Testis (tissue), 2 donors: ENCODE measurements at regions not wholly inside any gene's neighbourhood (a gene's known extent, or its start where the extent isn't known, plus 50 kb on each side); places are given as distances from the start of the nearest gene placed in this dataset.

ENCODE experiments used
- DNase-seq: peaks from one replicate; pipeline ENCODE4 v3.0.0-alpha.2; 2019
- H3K27ac ChIP-seq, 2 donors: fragments of 200-600 bp; sonication (generic); one replicate each; pipeline ENCODE4 v1.5.1; 2019
- H3K27me3 ChIP-seq: fragments of 200-600 bp; sonication (generic); one replicate; pipeline ENCODE4 v1.5.1; 2019
- H3K36me3 ChIP-seq: fragments of 200-600 bp; sonication (generic); one replicate; pipeline ENCODE4 v1.5.1; 2017; ENCODE audit warnings: low read depth; ENCODE audit errors: missing control alignments
- H3K4me1 ChIP-seq: fragments of 200-600 bp; sonication (generic); one replicate; pipeline ENCODE4 v1.5.1; 2019
- H3K4me3 ChIP-seq, 2 donors: fragments of 200-600 bp; sonication (generic); one replicate each; pipeline ENCODE4 v1.5.1; 2017 to 2019
- H3K9me3 ChIP-seq: fragments of 200-600 bp; sonication (generic); one replicate; pipeline ENCODE4 v1.5.1; 2017
- POLR2A ChIP-seq: fragments of 450-650 bp; IDR thresholded peaks from one replicate; pipeline ENCODE4 v1.6.1; 2017; ENCODE audit warnings: antibody characterized with exemption, mild to moderate bottlenecking, moderate library complexity
- WGBS, 2 donors: methylation state at CpG; one replicate each; pipeline ENCODE4 v1.1.5; 2018; 5-methylcytosine and 5-hydroxymethylcytosine counted together
- intact Hi-C: fragments of 100-400 bp; cut with DNase I; formaldehyde crosslinking; loops from one replicate; pipeline ENCODE4 v1.15.1; 2023; ENCODE audit warnings: low total_unique reads
- TF ChIP-seq, protein P1 (sequence below), 3 experiments: fragments of 450-650 bp in 2 of 3; fragments of 200-600 bp in 1 of 3; sonication (generic) in 1 of 3; IDR thresholded peaks; one replicate each; pipeline ENCODE4 v1.5.1; 2016 to 2019; ENCODE audit warnings: antibody characterized with exemption in 3 of 3, mild to moderate bottlenecking in 2 of 3, moderate library complexity in 1 of 3

DNA sequence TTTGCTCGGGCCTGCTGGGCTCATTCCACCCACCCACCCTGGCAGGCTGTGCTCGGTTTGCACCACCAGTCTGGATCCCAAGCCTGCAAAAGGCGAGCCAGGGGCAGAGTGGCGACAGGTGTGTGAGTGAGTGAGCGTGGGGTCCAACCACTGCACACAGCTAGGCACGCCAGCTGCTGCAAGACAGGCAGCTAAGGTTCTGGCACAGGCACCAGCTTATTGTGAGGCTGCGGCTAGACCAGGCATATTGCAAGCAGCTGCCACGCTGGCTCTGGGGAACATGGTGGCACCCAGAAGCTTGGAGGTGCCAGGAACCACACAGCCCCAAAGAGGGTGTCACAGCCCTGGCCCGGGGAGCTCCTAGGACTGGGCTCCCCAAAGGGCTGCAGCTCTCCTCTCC is 205.1 kb downstream of the ANKRD60 start:
- Histone ChIP-seq H3K27ac (no peak overlapping the region), H3K36me3 (no peaks in the 10 kb centered on the region), H3K9me3 (no peaks in the 10 kb centered on the region), H3K27me3 (no peaks in the 10 kb centered on the region), H3K4me1 (peaks cover 15% of the 10 kb centered on the region), H3K4me3 (no peak overlapping the region)
- DNase-seq, result no peak
- TF ChIP-seq, protein P1, sequence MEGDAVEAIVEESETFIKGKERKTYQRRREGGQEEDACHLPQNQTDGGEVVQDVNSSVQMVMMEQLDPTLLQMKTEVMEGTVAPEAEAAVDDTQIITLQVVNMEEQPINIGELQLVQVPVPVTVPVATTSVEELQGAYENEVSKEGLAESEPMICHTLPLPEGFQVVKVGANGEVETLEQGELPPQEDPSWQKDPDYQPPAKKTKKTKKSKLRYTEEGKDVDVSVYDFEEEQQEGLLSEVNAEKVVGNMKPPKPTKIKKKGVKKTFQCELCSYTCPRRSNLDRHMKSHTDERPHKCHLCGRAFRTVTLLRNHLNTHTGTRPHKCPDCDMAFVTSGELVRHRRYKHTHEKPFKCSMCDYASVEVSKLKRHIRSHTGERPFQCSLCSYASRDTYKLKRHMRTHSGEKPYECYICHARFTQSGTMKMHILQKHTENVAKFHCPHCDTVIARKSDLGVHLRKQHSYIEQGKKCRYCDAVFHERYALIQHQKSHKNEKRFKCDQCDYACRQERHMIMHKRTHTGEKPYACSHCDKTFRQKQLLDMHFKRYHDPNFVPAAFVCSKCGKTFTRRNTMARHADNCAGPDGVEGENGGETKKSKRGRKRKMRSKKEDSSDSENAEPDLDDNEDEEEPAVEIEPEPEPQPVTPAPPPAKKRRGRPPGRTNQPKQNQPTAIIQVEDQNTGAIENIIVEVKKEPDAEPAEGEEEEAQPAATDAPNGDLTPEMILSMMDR (IDR thresholded peaks at IDR 0.05), result no peak
- intact Hi-C loops, result no loop called here
- 95 to 99% methylated on average over 8 to 9 of the region's 9 CpGs for WGBS, 2 donors

DNA sequence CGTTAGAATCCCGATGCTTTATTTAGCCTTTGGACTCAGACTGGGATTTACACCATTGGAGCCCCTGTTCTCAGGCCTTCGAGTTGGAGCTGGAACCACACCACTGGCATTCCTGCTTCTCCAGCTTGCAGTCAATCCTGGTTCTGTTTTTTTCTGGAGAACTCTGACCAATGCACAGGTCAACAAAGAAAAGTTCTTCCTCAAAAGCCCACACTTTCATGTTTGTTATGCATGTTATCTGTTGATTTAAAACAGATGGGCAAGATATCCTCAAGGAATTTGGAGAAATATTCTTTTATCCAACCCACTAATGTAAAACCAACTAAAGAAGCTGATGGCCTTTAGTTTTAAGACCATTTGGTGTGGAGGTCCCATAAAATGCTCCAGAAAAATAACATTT is 205.7 kb downstream of the ANKRD60 start:
- no peak overlapping the region for H3K27ac ChIP-seq
- TF ChIP-seq, protein P1 (IDR thresholded peaks at IDR 0.05), result no peak
- TF ChIP-seq POLR2A, result no peak
- 80 to 87% methylated on average over 3 of the region's 3 CpGs for WGBS, 2 donors
- H3K36me3 ChIP-seq, result no peaks in the 10 kb centered on the region
- peaks cover 21% of the 10 kb centered on the region for H3K4me1 ChIP-seq
- H3K4me3 ChIP-seq, result no peak overlapping the region
- DNase-seq, result no peak
- no peaks in the 10 kb centered on the region for H3K27me3 ChIP-seq
- no peaks in the 10 kb centered on the region for H3K9me3 ChIP-seq
- intact Hi-C loops, result no loop called here

DNA sequence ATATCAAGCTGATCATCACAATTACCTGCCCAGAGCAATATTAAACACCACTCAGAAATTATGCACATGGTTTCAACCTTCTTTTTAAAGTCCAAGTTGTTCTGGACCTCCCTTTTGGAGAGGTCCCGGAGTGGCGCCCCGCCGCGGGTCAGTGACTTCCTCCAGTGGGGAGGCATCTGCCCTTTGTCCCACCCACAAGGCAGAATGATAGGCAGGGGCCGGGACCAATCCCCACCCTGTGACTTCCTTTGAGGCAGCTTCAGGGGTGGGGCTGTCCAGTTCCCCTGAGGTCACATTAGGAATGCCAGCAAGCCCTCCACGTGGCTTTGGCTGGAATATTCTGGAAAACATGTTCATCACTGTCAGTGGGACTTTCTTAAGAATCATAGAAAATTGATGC is 207.0 kb downstream of the ANKRD60 start:
- Histone ChIP-seq H3K9me3 (no peaks in the 10 kb centered on the region), H3K4me1 (peaks cover 28% of the 10 kb centered on the region), H3K4me3 (no peak overlapping the region), H3K27ac (no peak overlapping the region), H3K27me3 (no peaks in the 10 kb centered on the region), H3K36me3 (no peaks in the 10 kb centered on the region)
- peak; percentile 85 for DNase-seq
- WGBS, 2 donors, result 50 to 65% methylated on average over 7 of the region's 7 CpGs
- no peak for TF ChIP-seq POLR2A
- TF ChIP-seq, protein P1 (IDR thresholded peaks at IDR 0.05), result no peak
- intact Hi-C loops, result no loop called here

DNA sequence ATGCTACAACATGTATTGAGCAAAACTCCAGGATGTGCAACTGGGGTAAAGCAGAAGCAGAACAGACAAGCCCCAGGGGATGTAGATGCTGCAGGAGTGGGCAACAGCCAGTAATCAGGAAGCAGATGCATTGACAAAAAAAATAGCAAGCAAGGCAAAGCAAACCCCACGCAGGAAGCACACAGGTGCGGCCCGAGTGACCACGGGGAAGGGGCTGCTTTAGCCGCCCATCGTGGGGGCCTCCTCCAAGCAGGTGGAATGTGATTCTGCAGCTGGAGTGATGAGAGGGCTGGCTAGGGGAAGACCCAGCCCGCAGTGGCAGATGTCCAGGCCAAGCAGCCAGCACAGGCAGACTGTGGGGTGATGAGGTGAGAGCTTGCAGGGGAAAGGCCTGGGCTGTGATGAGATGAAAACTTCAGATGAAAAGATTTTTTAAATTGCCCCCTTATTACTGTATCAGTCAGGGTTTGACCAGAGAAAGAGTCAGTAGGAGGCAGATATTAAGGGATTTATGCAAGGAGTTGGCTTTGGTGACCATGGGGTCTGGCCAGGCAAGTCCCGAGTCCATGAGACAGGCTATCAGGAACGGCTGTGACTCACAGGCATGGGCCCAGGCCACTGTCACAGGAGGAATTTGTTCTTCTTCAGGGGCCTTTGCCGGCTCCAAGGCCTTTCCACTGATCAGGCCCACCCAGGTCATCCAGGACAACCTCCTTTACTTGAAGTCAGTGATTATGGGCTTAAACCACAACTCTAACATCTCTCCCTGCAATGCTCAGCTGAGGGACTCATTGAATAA is 207.6 kb downstream of the ANKRD60 start:
- Histone ChIP-seq H3K36me3 (no peaks in the 10 kb centered on the region), H3K9me3 (no peaks in the 10 kb centered on the region), H3K4me1 (peaks cover 28% of the 10 kb centered on the region), H3K27ac (no peak overlapping the region), H3K27me3 (no peaks in the 10 kb centered on the region), H3K4me3 (no peak overlapping the region)
- TF ChIP-seq POLR2A, result no peak
- TF ChIP-seq, protein P1 (IDR thresholded peaks at IDR 0.05), result no peak
- intact Hi-C loops, result no loop called here
- WGBS, 2 donors, result 63 to 65% methylated on average over 8 to 10 of the region's 10 CpGs
- DNase-seq, result no peak
